MM.1S (cell line): ENCODE measurements at regions not wholly inside any gene's neighbourhood (a gene's known extent, or its start where the extent isn't known, plus 50 kb on each side); places are given as distances from the start of the nearest gene placed in this dataset.

ENCODE experiments used
- DNase-seq: peaks from one replicate; pipeline ENCODE4 v3.0.0-alpha.2; 2015
- H2AFZ ChIP-seq: fragments of 300-600 bp; sonication (generic); 2 replicates; pipeline ENCODE4 v1.6.0; 2016; ENCODE audit warnings: antibody characterized with exemption, low read length
- H3F3A ChIP-seq: fragments of 300-600 bp; sonication (generic); 2 replicates; pipeline ENCODE4 v1.6.1; 2016; ENCODE audit warnings: mild to moderate bottlenecking, antibody characterized with exemption, low read length, moderate library complexity, mixed read lengths; ENCODE audit not compliant: insufficient read depth
- H3K27ac ChIP-seq: fragments of 300-600 bp; sonication (generic); 2 replicates; pipeline ENCODE4 v1.5.1; 2016; ENCODE audit warnings: mild to moderate bottlenecking, low read length
- H3K27me3 ChIP-seq: fragments of 300-600 bp; sonication (generic); replicated peaks from 2 replicates; pipeline ENCODE4 v1.6.0; 2016; ENCODE audit warnings: low read length; ENCODE audit not compliant: insufficient read depth
- H3K36me3 ChIP-seq: fragments of 300-600 bp; sonication (generic); replicated peaks from 2 replicates; pipeline ENCODE4 v1.6.1; 2016; ENCODE audit warnings: mild to moderate bottlenecking, low read length, mixed read lengths; ENCODE audit not compliant: insufficient read depth
- H3K4me1 ChIP-seq: fragments of 300-600 bp; sonication (generic); 2 replicates; pipeline ENCODE4 v1.6.1; 2016; ENCODE audit warnings: low read length, mixed read lengths
- H3K4me2 ChIP-seq: fragments of 300-600 bp; sonication (generic); 2 replicates; pipeline ENCODE4 v1.6.0; 2016; ENCODE audit warnings: low read depth, low read length
- H3K4me3 ChIP-seq: fragments of 300-600 bp; sonication (generic); 2 replicates; pipeline ENCODE4 v1.5.1; 2016; ENCODE audit warnings: low read length, mixed read lengths
- H3K79me2 ChIP-seq: fragments of 300-600 bp; sonication (generic); 2 replicates; pipeline ENCODE4 v1.6.1; 2016; ENCODE audit warnings: mixed run types, low read length, mixed read lengths
- H3K9ac ChIP-seq: fragments of 300-600 bp; sonication (generic); 2 replicates; pipeline ENCODE4 v1.6.1; 2016; ENCODE audit warnings: low read length, mixed read lengths
- H3K9me2 ChIP-seq: fragments of 300-600 bp; sonication (generic); replicated peaks from 2 replicates; pipeline ENCODE4 v1.6.1; 2016; ENCODE audit warnings: mild to moderate bottlenecking, low read length, mixed read lengths; ENCODE audit not compliant: insufficient read depth
- H3K9me3 ChIP-seq: fragments of 300-600 bp; sonication (generic); replicated peaks from 2 replicates; pipeline ENCODE4 v1.6.1; 2016; ENCODE audit warnings: mild to moderate bottlenecking, low read length, mixed read lengths; ENCODE audit not compliant: insufficient read depth
- H4K20me1 ChIP-seq: fragments of 300-600 bp; sonication (generic); 2 replicates; pipeline ENCODE4 v1.6.1; 2016; ENCODE audit warnings: mild to moderate bottlenecking, low read length, moderate library complexity, mixed read lengths; ENCODE audit not compliant: insufficient read depth
- EZH2 ChIP-seq: fragments of 300-600 bp; sonication (generic); optimal IDR thresholded peaks from 2 replicates; pipeline ENCODE3; 2017; ENCODE audit warnings: low read depth, mild to moderate bottlenecking, antibody characterized with exemption, low read length, mixed read lengths
- EZH2phosphoT487 ChIP-seq: fragments of 300-600 bp; sonication (generic); IDR thresholded peaks from 2 replicates; pipeline ENCODE4 v1.6.1; 2018; ENCODE audit warnings: antibody characterized with exemption, low read length
- TF ChIP-seq, protein P1 (sequence below): fragments of 300-600 bp; sonication (generic); IDR thresholded peaks from 2 replicates; pipeline ENCODE4 v1.5.1; 2016; ENCODE audit warnings: antibody characterized with exemption, low read length, mixed read lengths

DNA sequence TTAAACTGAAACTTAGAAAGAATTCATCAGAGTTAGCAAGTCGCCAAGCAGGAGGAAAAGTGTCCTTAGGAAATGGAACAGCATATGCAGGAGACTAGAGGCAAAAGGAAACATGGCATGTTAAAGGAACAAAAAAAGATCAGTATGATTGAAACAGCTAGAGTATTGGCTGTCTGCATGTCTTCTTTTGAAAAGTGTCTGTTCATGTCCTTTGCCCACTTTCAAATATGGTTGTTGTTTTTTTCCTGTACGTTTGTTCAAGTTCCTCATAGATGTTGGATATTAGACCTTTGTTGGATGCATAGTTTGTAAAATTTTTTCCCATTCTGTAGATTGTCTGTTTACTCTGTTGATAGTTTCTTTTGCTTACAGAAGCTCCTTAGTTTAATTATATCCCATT lies 161.6 kb downstream of the NR4A2 start:
- Histone ChIP-seq H3K9ac (no peak overlapping the region), H3K9me3 (no peaks in the 10 kb centered on the region), H3K9me2 (no peaks in the 10 kb centered on the region), H3K4me3 (no peak overlapping the region), H3K4me1 (no peaks in the 10 kb centered on the region), H3K27me3 (no peaks in the 10 kb centered on the region), H3K79me2 (no peaks in the 10 kb centered on the region), H2AFZ (no peak overlapping the region), H4K20me1 (no peaks in the 10 kb centered on the region), H3F3A (no peaks in the 10 kb centered on the region), H3K27ac (no peak overlapping the region), H3K4me2 (no peak overlapping the region), H3K36me3 (no peaks in the 10 kb centered on the region)
- no peak for DNase-seq
- TF ChIP-seq, protein P1, sequence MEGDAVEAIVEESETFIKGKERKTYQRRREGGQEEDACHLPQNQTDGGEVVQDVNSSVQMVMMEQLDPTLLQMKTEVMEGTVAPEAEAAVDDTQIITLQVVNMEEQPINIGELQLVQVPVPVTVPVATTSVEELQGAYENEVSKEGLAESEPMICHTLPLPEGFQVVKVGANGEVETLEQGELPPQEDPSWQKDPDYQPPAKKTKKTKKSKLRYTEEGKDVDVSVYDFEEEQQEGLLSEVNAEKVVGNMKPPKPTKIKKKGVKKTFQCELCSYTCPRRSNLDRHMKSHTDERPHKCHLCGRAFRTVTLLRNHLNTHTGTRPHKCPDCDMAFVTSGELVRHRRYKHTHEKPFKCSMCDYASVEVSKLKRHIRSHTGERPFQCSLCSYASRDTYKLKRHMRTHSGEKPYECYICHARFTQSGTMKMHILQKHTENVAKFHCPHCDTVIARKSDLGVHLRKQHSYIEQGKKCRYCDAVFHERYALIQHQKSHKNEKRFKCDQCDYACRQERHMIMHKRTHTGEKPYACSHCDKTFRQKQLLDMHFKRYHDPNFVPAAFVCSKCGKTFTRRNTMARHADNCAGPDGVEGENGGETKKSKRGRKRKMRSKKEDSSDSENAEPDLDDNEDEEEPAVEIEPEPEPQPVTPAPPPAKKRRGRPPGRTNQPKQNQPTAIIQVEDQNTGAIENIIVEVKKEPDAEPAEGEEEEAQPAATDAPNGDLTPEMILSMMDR = no peak
- no peak for TF ChIP-seq EZH2
- no peak for TF ChIP-seq EZH2phosphoT487

DNA sequence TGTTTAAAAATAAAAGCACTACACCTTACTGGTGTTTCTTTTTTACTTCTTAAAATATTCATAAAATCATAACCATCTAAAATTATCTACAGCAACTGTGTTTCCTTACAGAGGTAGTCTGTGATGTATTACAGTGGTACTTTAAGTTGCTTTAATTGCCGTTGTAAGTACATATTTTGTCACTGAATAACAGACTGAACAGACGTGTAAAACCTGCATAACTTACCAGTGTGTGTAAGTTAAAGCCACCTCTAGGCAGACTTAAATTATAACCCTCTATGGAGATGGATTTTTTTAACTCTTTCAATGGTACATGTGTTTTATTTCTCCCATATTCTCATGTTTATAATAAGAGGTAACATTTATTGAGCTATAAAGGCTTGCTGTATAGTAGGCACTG lies 166.8 kb downstream of the NR4A2 start:
- Histone ChIP-seq H3K4me2 (no peak overlapping the region), H3K4me3 (no peak overlapping the region), H3K27me3 (no peaks in the 10 kb centered on the region), H3K36me3 (no peaks in the 10 kb centered on the region), H3K4me1 (no peaks in the 10 kb centered on the region), H3K9ac (no peak overlapping the region), H2AFZ (no peak overlapping the region), H4K20me1 (no peaks in the 10 kb centered on the region), H3K27ac (no peak overlapping the region), H3K79me2 (no peaks in the 10 kb centered on the region), H3K9me2 (no peaks in the 10 kb centered on the region), H3F3A (no peaks in the 10 kb centered on the region), H3K9me3 (no peaks in the 10 kb centered on the region)
- DNase-seq = no peak
- TF ChIP-seq, protein P1 = no peak
- TF ChIP-seq EZH2 (no peak), EZH2phosphoT487 (no peak)

DNA sequence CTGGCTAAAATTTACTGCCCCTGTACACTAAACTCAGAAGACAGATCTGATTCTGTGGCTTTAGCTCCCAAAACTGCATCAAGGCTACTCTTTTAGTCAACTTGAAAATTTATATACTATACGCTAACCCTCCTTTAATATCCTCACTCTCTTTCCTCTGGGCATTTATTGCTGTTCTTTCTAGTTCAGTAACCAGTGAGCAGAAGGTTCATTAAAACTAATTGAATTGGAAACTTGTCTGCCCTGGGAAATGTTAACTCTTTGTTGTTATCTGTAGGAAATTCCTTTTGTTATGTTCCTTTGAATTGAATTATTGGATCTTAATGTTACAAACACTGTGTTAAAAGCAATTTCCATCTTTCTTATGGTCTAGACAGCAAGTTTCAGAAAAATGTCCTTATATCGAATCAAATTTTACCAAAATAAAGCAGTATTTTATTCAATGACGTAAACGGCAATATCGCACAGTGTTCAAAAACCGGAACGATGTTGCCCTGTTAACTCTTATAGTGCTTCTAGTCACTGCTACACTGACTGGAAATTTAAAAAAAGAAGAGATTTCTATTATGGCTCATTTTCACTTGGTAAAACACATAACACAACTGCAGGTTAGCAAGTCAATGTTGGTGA lies 168.3 kb downstream of the NR4A2 start:
- Histone ChIP-seq H3K9me3 (no peaks in the 10 kb centered on the region), H3K27me3 (no peaks in the 10 kb centered on the region), H3K36me3 (no peaks in the 10 kb centered on the region), H3K27ac (no peak overlapping the region), H3F3A (no peaks in the 10 kb centered on the region), H3K4me2 (no peak overlapping the region), H3K9ac (no peak overlapping the region), H4K20me1 (no peaks in the 10 kb centered on the region), H3K9me2 (no peaks in the 10 kb centered on the region), H3K4me1 (no peaks in the 10 kb centered on the region), H2AFZ (no peak overlapping the region), H3K79me2 (no peaks in the 10 kb centered on the region), H3K4me3 (no peak overlapping the region)
- TF ChIP-seq, protein P1 = no peak
- TF ChIP-seq EZH2phosphoT487 (no peak), EZH2 (no peak)
- DNase-seq = no peak
